ENCODE measurements at regions not wholly inside any gene's neighbourhood (a gene's known extent, or its start where the extent isn't known, plus 50 kb on each side); places are given as distances from the start of the nearest gene placed in this dataset.
"Not testable (repeated sequence)": the region's sequence is repeated elsewhere in the genome, so short reads cannot be mapped to it uniquely, and the experiment has no call there.

DNA sequence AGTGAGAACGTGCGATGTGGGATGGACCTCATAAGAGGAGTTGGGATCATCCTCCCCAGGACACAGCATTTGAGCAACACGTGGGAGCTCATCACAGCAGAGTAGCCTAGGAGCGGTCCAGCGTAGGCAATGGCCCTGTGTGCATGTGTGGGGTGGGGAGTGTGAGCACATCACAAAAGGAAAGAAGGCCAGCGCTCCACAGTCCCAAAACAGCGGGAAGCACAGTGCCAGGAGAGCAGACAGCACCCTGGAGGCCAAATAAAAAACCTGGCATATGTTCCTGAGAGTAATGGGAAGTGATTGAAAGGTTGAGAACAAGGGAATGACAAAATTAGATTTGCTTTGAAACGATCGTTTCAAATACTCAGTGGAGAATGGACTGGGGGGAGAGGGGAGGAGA lies 226.0 kb downstream of the C7orf25 start:
- DNase-seq (ENCODE audit: low read depth in 3 of 3), result no peak

DNA sequence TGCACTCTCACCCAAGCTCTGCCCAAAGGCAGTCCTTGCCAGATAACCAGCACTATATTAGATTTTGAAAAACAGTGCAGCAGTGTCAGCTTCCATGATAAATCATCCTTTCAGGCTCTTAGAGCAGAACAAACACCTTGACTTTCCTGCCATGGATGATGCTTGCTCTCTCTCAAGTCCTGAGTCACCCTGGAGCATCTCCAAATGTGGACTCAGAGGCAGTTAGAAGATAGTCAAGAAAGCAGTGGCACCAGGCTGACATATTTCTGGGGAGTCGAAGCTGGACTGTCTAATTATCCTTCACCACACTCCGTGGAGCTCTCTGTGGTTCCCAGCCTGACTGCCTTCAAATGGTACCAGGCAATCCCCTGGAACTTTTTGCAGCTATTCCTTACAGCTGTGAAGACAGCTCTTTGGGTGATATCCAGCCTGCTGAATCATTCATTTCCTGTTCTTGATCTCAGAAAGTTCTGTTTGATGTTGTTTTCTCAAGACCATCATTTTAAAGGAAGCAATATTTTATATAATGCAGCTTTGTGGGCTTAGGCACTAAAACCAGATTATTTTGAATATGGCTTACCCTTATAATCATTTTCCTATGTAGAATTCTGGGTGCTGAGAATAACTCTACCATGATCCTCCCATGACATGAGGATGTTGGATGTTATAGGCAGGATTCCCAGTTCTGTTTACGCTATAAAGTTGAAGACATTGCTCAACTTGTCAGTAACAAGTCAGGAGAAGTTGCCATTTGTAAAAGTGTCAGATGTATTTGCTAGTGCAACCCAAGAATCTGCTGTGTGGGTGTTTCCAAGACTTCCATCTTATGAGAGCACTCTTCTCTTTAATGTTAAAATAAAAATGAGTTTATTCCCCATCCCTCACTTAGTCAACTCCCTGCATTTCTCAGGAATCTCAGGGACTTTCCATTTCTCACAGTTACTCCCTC lies 233.8 kb downstream of the C7orf25 start:
- DNase-seq (ENCODE audit: low read depth in 3 of 3), result no peak

DNA sequence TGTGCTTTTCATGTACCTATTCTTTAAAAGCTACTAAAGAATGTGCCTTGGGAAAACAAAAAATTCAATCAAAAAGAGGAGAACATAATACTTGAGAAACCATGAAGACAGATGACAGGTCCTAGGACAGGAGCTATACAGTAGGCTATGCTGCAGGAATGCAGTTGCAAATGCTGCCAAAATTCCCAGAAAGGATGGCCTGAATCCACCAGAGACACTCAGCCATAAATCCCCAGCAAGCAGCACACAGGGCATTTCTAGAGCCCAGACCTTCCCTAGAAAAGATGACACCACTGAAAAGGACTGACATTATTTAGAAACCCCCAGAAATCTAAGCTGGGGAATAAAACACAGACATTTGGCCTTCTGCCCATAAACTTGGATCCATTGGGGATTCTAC lies 237.3 kb downstream of the C7orf25 start:
- DNase-seq (ENCODE audit: low read depth in 3 of 3), result no peak

DNA sequence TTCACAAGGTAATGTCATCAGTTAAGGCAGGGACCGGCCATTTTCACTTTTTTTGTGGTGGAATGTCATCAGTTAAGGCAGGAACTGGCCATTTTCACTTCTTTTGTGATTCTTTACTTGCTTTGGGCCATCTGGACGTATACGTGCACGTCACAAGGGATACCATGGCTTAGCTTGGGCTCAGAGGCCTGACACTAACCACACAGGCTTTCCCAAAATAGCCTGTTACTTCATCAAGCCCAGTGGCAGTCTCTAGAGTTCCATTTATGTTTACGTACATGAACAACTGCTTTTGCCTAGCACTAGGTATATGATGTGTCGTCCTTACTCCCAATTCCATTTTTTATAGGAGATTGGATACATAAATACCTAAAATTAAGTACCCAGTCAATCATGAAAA lies 237.9 kb downstream of the C7orf25 start:
- DNase-seq (ENCODE audit: low read depth in 3 of 3), result no peak

DNA sequence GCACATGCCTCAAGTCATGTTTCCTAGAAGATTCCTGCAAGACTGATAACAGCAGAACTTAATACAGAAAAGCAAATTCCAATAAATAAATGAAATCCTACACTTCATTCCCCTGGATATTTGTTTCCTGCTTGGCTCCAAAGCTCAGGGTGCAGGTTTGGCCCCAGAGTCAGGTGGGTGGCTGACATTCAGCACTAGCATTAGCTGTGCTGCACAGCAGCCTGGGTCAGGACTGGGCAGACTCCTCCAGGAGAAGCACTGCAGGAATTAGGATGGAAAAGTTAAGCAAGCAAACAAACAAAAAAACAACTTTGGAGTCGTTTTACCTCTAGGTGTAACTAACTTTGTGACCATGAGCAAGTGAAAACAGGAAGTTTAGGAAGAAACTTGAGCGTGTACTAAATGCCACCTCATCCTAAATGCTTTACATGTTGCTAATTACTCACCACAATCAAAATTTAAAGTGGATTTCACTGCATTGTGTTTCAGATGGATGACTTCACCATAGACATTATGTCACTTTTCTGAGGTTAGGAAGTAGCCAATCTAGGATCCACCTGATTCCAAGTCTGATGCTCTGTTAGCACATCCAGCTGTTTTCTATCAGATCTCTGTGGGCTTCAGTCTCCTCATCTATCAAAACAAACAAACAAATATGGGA lies 239.4 kb downstream of the C7orf25 start:
- no peak for DNase-seq (ENCODE audit: low read depth in 3 of 3)

DNA sequence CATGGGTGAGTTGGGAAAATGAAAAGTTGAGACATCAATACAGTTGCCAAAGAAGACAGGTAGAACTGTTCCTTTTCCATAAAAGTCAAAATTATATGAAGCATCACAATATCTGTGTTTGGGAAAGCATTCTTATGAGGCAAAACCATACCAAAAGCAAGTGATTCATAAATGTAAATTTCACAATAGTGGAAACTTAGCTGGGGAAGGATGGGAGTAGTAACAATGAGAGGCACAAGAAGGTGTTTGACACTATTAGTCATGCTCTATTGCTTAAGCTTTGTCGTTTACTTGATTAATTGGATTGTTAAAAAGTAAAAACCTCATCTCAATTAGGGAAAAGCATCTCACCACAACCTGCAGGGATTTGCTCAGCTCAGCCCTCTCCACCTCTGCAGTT lies 240.2 kb downstream of the C7orf25 start:
- no peak for DNase-seq (ENCODE audit: low read depth in 3 of 3)

DNA sequence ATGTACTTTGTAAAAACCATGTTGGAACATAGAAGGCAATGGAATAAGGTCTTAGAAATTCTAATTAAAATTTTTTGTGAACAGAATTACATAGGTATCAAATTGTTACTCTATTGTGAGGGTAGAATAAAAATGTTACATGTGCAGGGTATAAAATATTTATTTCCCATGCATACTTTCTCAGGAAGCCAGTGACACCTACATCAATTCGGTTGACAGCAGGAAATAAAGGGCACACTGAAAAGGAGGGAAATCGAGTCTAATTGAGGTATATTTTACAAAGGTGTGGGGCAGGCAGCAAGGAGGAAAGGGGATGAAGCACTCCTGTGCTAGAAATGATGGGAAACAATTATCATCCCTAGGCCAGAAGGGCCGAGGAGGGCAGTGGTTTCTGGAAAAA lies 244.9 kb downstream of the C7orf25 start:
- no peak for DNase-seq (ENCODE audit: low read depth in 3 of 3)

DNA sequence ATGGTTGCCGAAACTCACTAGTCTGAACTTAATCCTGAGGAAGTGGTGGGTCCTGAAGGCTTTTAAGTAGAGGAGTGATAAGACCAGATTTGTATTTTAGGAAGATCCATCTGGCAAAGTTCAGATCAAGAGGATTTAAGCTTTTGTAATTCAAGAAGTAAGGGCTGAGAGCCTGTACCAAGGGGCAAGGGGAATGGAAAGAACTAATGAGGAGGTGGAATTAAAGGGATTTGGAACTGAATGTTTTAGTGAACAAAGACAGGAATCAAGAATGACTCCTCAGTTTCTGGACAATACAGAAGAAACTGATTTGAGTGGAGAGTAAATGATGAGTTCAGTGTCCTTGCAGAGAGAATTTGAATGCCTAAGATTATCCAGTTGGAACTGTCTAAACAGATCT lies 249.0 kb downstream of the C7orf25 start:
- no peak for DNase-seq (ENCODE audit: low read depth in 3 of 3)

DNA sequence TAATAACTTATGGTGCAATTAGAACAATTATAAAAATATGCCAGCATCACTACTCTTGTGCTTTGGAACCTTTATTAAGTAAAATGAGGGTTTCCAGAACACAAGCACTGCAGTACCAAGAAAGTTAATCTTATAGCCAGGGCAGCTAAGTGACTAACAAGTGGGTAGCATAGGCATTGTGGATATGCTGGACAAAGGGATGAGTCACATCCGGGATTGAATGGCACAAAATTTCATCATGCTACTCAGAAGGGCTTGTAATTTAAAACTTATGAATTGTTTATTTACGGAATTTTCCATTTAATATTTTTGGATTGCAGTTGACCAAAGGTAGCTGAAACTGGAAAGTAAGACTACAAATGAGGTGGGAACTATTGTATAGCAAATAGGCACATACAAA lies 250.6 kb downstream of the C7orf25 start:
- no peak for DNase-seq (ENCODE audit: low read depth in 3 of 3)

DNA sequence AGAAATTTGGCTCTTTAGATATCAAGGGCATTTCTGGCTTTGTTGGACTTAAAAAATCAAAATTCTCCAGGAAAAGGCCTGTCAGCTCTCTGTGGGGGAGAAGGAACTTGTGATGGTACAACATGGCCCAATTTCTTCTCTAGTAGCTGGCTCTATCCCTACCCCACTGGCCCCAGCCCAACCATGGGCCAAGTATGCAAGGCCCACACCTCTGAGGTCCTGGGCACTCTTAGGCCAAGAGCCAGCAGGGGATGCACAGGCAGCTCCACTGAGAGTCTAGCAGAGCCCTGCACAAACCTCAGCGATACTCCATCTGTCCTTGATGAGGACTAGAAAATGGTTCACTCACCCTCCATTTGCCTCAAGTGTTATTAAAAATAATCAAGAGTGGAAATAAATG lies 261.2 kb downstream of the C7orf25 start:
- no peak for DNase-seq (ENCODE audit: low read depth in 3 of 3)

DNA sequence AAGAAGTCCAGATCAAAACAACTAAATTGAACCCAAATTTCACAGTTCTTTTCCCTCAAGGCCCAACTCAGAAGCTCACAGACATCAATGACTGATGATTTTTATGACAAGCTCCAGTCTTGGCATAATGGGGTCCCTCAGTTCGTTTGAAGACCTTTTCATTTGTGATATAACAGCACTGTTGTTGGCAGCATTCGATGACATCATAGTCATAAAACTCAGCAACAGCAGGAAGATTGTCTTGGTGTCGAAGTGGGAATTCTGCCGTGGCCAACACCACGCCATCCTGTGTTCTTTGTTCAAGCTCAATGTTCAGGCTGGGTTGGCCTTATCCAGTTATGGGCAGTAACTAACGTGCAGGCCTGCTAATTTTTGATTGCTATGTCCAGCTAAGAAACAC lies 261.7 kb downstream of the C7orf25 start:
- DNase-seq (ENCODE audit: low read depth in 3 of 3), result no peak

DNA sequence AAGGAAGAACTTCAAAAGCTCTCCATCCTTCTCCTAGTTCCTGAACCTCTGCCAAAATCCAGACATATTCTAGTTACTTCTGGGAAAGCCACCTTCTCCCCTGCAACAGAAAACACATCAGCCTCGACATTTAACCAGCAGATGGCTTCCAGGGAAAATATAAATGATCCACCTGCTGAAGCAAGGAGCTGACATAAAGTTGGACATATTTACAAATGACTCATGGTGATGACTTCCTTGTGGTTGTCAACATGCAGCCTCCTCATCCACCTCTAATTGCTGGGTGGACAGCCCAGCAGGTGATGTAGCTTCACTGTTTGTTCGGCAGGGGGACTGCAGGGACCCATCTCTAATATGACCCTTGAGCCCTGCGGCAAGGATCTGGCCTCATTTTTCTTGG lies 266.0 kb downstream of the C7orf25 start:
- DNase-seq (ENCODE audit: low read depth in 3 of 3), result no peak

DNA sequence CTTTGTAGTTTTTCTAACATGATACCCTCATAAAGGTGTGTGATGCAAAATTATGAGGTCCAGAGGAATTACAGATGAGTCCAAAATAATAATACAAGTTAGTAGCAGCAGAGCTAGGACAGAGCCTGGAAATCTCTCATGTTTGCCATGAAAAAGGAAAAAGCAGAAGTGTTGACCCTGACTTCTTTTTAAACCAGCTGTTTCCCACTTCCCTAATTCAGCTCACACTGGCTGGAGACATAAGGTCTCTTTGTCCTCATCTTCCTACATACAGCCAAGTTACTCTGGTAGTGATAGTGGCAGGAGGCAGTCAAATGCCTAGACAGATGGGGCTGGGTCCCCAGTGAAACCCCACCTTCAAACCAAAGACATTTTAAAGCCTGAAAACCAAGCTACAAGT lies 269.2 kb downstream of the C7orf25 start:
- DNase-seq (ENCODE audit: low read depth in 3 of 3), result no peak

DNA sequence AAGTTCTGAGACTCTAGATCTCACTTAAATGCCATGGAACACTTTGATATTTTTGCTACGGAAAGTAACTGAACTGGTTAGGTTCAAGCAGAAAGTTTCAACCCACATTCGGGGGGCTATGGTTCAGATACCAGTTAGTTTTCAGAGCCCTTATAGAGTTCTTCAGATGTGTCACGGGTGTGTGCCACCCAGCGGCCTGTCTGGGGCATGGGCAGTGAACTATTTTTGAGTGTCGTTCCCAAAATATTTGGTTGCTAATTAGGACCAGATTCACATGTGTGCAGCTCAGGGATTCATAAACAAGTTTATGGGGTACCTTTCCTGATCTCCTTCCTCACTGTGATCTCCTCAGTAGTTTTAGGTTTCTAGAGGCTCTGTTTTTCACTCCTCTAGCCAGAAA lies 271.9 kb downstream of the C7orf25 start:
- DNase-seq (ENCODE audit: low read depth in 3 of 3), result no peak

DNA sequence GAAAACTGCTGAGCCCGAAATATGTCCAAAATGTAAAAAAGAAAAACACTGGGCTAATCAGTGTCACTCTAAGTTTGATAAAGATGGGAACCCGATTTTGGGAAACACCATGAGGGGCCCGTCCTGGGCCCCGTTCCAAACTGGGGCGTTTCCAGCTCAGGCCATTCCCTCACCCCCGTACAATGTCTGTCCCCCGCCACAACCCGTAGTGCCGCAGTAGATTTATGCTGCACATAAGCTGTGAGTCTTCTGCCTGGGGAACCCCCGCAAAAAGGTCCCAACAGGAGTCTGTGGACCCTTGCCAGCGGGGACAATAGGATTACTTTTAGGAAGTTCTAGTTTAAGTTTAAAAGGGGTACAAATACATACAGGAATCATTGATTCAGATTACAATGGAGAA lies 275.5 kb downstream of the C7orf25 start:
- not testable (repeated sequence) for DNase-seq (ENCODE audit: low read depth in 3 of 3)

DNA sequence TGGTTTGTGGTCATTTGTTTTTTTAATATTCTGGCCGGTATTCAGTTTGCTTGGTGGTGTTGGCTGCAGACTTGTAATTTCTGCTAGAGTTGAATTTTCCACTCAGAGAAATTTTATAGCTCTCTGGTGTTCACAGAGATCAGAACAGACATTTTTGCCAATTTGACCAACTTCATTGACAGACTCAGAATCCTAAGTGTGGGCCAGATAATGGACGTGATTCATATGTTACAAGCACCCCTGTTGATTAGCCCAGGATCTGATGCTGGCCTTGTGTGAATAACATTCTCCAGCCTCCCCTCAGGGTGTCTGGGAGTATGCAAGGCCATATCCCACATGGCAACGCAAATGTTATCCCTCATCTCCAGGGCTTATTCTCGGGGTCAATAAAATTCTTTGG lies 283.8 kb downstream of the C7orf25 start:
- DNase-seq (ENCODE audit: low read depth in 3 of 3), result no peak

DNA sequence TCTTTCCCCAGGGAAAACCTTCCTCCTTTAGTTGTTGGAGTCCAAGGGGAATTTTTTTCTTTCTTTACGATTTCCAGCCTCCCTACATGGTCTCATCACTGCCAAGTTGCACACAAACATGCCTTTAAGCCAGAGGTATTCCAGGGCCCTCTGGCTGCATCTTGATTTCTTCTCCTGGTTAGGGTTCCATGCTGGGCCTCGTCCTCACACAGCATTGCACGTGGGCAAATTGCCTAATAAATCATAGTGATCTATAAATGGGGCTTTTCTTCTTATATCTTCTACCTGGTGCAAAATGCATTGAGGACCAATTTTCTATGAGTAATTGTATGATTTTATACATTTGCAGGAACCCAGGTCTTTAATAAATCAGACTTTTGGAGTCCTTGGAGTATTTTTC lies 284.2 kb downstream of the C7orf25 start:
- no peak for DNase-seq (ENCODE audit: low read depth in 3 of 3)

DNA sequence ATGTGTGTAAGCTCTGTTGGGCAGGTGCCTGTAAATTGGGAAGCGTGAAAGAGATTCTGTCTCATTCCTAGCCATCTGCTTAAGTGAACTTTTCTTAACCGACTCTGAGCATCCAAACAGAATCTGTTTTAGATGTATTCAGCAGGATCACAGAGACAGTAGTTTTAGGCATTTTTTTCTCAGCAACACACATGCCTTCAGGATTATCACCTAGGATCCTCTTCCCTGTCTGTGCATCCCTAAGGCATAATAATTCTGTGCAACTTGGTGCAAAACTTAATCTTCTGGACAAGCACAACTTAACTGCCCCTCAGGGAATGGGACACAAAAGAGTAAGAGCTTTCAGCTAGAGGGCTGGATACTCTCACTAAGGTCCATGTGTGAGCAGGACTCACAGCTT lies 284.8 kb downstream of the C7orf25 start:
- no peak for DNase-seq (ENCODE audit: low read depth in 3 of 3)

DNA sequence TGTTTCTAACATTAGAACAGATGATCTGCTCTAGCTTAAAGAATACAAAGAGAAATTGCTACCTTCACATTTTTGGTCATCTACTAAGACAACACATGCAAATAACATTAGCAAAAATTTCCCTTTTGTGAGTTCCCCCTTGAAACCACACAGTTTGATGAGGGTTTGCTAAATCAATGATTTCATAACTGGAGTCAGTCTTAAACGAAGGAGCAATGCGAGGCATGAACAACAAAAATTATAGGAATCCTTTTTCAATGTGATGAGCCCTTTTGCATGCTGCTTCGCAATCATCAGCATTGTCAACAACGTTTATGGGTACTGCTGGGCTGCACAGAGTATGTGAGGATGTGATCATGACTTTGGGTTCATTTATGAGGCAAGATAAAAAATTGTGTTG lies 286.4 kb downstream of the C7orf25 start:
- no peak for DNase-seq (ENCODE audit: low read depth in 3 of 3)

DNA sequence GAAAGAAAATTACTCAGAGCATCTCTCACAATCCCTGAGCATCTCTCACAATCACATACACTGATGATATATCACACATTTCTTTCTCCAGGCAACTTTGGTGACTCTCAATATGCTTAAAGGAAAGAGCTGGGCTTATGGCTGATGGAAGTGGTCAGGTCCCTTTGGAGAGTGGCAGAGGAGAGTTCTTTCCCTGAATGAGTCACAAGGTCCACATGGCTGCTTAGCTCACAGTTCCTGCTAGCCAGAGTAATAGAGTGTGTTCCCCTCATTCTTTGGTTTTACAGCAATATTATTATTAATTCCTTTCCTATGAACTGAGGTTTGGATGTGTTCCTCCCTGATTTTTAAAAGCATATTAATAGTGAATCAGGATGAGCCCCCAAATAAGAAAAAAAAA lies 287.4 kb downstream of the C7orf25 start:
- DNase-seq (ENCODE audit: low read depth in 3 of 3), result no peak

DNA sequence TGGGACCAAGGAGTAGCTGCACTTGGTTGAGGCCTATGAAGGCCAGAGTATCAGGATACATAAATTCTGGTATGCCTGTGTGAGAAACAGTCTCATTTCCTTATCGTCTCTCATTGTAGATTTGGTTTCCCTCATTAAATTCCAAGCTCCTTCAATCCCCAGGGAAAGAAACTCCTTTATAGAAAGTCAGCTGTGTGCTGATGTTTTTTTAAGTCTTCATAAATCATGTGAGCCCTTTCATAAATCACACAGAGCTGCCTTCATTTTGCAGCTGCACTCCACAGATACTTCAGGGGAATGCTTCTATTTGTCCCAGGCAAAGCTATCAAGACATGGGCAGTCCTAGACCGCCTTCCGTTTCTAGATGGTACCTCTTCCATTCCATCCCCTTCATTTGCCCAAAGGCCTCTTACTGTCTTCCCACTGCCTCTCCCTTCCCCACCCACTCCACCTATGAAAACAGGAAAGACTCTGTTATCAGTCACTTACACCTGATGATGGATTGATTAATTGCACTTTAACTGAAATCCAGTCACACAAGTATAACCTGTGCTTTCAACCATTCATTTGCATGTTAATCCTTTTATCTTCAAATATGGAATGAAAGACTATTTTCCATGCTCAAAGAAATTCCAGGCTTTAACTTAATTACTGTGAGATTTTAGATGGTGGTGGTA lies 290.2 kb downstream of the C7orf25 start:
- DNase-seq (ENCODE audit: low read depth in 3 of 3), result no peak

DNA sequence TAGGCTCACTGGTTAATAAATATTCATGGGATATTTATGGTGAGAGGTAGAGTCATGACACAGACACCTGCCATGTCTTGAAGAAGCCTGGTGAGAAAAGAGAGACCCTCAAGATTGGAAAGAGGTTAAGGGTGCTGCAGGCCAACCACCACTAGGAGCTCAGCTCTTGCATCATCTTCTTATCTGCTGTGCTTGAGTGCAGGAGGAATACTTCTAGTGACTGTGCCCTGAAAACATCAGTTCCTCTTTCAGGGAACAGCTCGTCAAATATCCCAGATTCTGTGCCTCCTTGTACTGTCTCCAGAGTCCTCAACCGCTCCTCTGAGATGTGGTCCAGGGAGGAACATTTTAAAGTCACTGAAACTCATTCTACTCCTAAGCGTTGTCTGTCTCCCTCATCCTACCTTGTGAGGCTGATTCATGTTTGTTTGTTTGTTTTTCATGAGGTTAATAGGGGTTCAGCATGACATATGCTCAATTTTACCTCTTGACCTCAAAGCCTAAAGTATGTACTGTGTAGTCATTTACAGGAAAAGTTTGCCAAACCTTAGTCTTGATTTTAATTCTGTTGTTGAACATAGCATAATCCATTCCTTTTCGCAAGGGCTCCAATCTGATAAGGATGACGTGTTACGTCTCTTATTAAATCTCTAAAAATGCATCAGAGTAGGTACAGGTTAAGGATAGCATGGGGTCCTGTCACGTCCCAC lies 293.1 kb downstream of the C7orf25 start:
- DNase-seq (ENCODE audit: low read depth in 3 of 3), result no peak
